ENCODE measurements at regions not wholly inside any gene's neighbourhood (a gene's known extent, or its start where the extent isn't known, plus 50 kb on each side); places are given as distances from the start of the nearest gene placed in this dataset.
A peak's percentile ranks its signal among the peaks of the same experiment; 100 is the strongest.

GRCh38 chr7:25949736-25950487 is 202.1 kb upstream of the NFE2L3 start:
- Histone ChIP-seq H3K36me3 (no peaks in the 10 kb centered on the region), H3K9me3 (no peaks in the 10 kb centered on the region), H3K27ac (peak overlapping the region; percentile 33 to 84 (median 72)), H3K4me3 (peak overlapping the region; percentile 55 to 85 (median 80)), H3K27me3 (peaks cover 0 to 23% (median 0%) of the 10 kb centered on the region in 4 donors), H3K4me1 (peaks cover 16 to 67% (median 29%) of the 10 kb centered on the region in 3 donors)
- DNase-seq, result no peak
- TF ChIP-seq, protein P1, sequence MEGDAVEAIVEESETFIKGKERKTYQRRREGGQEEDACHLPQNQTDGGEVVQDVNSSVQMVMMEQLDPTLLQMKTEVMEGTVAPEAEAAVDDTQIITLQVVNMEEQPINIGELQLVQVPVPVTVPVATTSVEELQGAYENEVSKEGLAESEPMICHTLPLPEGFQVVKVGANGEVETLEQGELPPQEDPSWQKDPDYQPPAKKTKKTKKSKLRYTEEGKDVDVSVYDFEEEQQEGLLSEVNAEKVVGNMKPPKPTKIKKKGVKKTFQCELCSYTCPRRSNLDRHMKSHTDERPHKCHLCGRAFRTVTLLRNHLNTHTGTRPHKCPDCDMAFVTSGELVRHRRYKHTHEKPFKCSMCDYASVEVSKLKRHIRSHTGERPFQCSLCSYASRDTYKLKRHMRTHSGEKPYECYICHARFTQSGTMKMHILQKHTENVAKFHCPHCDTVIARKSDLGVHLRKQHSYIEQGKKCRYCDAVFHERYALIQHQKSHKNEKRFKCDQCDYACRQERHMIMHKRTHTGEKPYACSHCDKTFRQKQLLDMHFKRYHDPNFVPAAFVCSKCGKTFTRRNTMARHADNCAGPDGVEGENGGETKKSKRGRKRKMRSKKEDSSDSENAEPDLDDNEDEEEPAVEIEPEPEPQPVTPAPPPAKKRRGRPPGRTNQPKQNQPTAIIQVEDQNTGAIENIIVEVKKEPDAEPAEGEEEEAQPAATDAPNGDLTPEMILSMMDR (IDR thresholded peaks at IDR 0.05), result peak in 1 of 6 experiments; percentile 20
- TF ChIP-seq POLR2A (IDR thresholded peaks at IDR 0.05), result peak in 1 of 4 donors; percentile 25
- intact Hi-C loops (cut with DNase I), result no loop called here
- WGBS, 2 donors, result 9 to 20% methylated on average over 15 to 32 of the region's 32 CpGs

GRCh38 chr7:25950488-25951413 is 201.2 kb upstream of the NFE2L3 start:
- H3K4me1 ChIP-seq, result peaks cover 9 to 59% (median 21%) of the 10 kb centered on the region in 3 donors

DNA sequence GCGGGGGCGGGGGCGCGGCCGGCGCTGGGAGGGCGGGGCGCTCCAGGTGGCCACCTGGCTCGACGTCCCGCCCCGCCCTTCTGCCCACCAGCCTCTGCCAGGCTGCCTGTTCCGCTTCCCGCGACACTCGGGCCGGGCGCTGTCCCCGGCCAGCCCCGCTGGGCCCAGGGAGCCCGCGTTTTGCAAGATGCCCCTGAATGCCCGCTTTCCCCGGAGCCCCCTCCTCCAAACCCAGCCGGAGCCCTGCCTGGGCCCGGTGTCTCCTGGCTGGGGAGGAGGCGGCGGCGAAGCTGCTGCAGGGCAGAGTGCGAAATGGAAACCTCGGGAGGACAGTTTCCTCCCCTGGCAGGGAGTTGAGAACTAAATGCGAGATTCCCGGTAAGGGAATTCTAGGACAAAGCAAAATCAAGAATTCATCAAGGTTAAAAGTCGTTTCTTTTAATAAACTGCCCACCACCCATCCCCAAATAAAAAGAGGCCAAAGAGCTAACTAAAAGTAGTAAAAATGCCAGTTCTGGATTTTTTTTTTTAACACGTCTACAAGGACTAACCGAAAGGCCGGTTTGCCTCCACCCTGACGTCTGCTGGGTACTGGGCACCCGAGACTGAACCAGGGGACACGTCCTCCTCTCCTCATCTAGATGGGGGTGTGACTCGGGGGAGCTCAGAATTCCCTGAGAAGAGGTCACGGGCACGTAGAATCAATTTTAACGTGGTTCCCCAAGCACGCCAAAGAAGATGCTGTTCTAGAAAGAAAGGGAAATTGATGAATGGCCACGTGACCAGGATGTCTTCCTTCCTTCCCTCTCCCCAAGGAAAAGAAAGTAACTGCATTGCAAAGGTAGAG is 200.4 kb upstream of the NFE2L3 start:
- TF ChIP-seq, protein P1 (IDR thresholded peaks at IDR 0.05), result no peak
- peak in 2 of 4 donors; percentile 33 to 79 for TF ChIP-seq POLR2A (IDR thresholded peaks at IDR 0.05)
- H3K27ac ChIP-seq, result peak overlapping the region; percentile 33 to 84 (median 80)
- no peaks in the 10 kb centered on the region for H3K36me3 ChIP-seq
- H3K4me1 ChIP-seq, result peaks cover 7 to 50% (median 20%) of the 10 kb centered on the region in 3 donors
- 24 to 28% methylated on average over 13 to 21 of the region's 46 CpGs for WGBS, 2 donors
- intact Hi-C loops (cut with DNase I), result no loop called here
- peak overlapping the region; percentile 55 to 85 (median 80) for H3K4me3 ChIP-seq
- no peak for DNase-seq
- no peaks in the 10 kb centered on the region for H3K9me3 ChIP-seq
- peaks cover 0 to 32% (median 0%) of the 10 kb centered on the region in 4 donors for H3K27me3 ChIP-seq

More at GRCh38 chr7:25950488-25951413, 201.2 kb upstream of the NFE2L3 start:
- peak overlapping the region; percentile 33 to 84 (median 72) for H3K27ac ChIP-seq
- intact Hi-C loops (cut with DNase I), result no loop called here
- 2% methylated on average over 19 to 24 of the region's 86 CpGs for WGBS, 2 donors
- no peaks in the 10 kb centered on the region for H3K9me3 ChIP-seq
- H3K27me3 ChIP-seq, result peaks cover 0 to 24% (median 0%) of the 10 kb centered on the region in 4 donors
- no peaks in the 10 kb centered on the region for H3K36me3 ChIP-seq
- peak overlapping the region; percentile 55 to 85 (median 80) for H3K4me3 ChIP-seq
- peak in 1 of 4 donors; percentile 31 for TF ChIP-seq POLR2A (IDR thresholded peaks at IDR 0.05)
- TF ChIP-seq, protein P1 (IDR thresholded peaks at IDR 0.05), result peak in 2 of 6 experiments; percentile 13 to 15
- peak; percentile 68 for DNase-seq

GRCh38 chr7:25952261-25953057 is 199.5 kb upstream of the NFE2L3 start:
- intact Hi-C loops (cut with DNase I), result no loop called here
- WGBS, 2 donors, result 65 to 76% methylated on average over 14 to 18 of the region's 19 CpGs
- TF ChIP-seq, protein P1 (IDR thresholded peaks at IDR 0.05), result no peak
- TF ChIP-seq POLR2A (IDR thresholded peaks at IDR 0.05), result no peak
- peaks cover 7 to 50% (median 20%) of the 10 kb centered on the region in 3 donors for H3K4me1 ChIP-seq
- no peak for DNase-seq
- peak overlapping the region in 1 of 4 donors; percentile 79 for H3K27ac ChIP-seq
- H3K9me3 ChIP-seq, result no peaks in the 10 kb centered on the region
- H3K4me3 ChIP-seq, result no peak overlapping the region
- peaks cover 0 to 36% (median 0%) of the 10 kb centered on the region in 4 donors for H3K27me3 ChIP-seq
- H3K36me3 ChIP-seq, result no peaks in the 10 kb centered on the region
